MM.1S (cell line): ENCODE measurements at regions not wholly inside any gene's neighbourhood (a gene's known extent, or its start where the extent isn't known, plus 50 kb on each side); places are given as distances from the start of the nearest gene placed in this dataset.

ENCODE experiments used
- DNase-seq: peaks from one replicate; pipeline ENCODE4 v3.0.0-alpha.2; 2015
- H2AFZ ChIP-seq: fragments of 300-600 bp; sonication (generic); 2 replicates; pipeline ENCODE4 v1.6.0; 2016; ENCODE audit warnings: antibody characterized with exemption, low read length
- H3F3A ChIP-seq: fragments of 300-600 bp; sonication (generic); 2 replicates; pipeline ENCODE4 v1.6.1; 2016; ENCODE audit warnings: mild to moderate bottlenecking, antibody characterized with exemption, low read length, moderate library complexity, mixed read lengths; ENCODE audit not compliant: insufficient read depth
- H3K27ac ChIP-seq: fragments of 300-600 bp; sonication (generic); 2 replicates; pipeline ENCODE4 v1.5.1; 2016; ENCODE audit warnings: mild to moderate bottlenecking, low read length
- H3K27me3 ChIP-seq: fragments of 300-600 bp; sonication (generic); replicated peaks from 2 replicates; pipeline ENCODE4 v1.6.0; 2016; ENCODE audit warnings: low read length; ENCODE audit not compliant: insufficient read depth
- H3K36me3 ChIP-seq: fragments of 300-600 bp; sonication (generic); replicated peaks from 2 replicates; pipeline ENCODE4 v1.6.1; 2016; ENCODE audit warnings: mild to moderate bottlenecking, low read length, mixed read lengths; ENCODE audit not compliant: insufficient read depth
- H3K4me1 ChIP-seq: fragments of 300-600 bp; sonication (generic); 2 replicates; pipeline ENCODE4 v1.6.1; 2016; ENCODE audit warnings: low read length, mixed read lengths
- H3K4me2 ChIP-seq: fragments of 300-600 bp; sonication (generic); 2 replicates; pipeline ENCODE4 v1.6.0; 2016; ENCODE audit warnings: low read depth, low read length
- H3K4me3 ChIP-seq: fragments of 300-600 bp; sonication (generic); 2 replicates; pipeline ENCODE4 v1.5.1; 2016; ENCODE audit warnings: low read length, mixed read lengths
- H3K79me2 ChIP-seq: fragments of 300-600 bp; sonication (generic); 2 replicates; pipeline ENCODE4 v1.6.1; 2016; ENCODE audit warnings: mixed run types, low read length, mixed read lengths
- H3K9ac ChIP-seq: fragments of 300-600 bp; sonication (generic); 2 replicates; pipeline ENCODE4 v1.6.1; 2016; ENCODE audit warnings: low read length, mixed read lengths
- H3K9me2 ChIP-seq: fragments of 300-600 bp; sonication (generic); replicated peaks from 2 replicates; pipeline ENCODE4 v1.6.1; 2016; ENCODE audit warnings: mild to moderate bottlenecking, low read length, mixed read lengths; ENCODE audit not compliant: insufficient read depth
- H3K9me3 ChIP-seq: fragments of 300-600 bp; sonication (generic); replicated peaks from 2 replicates; pipeline ENCODE4 v1.6.1; 2016; ENCODE audit warnings: mild to moderate bottlenecking, low read length, mixed read lengths; ENCODE audit not compliant: insufficient read depth
- H4K20me1 ChIP-seq: fragments of 300-600 bp; sonication (generic); 2 replicates; pipeline ENCODE4 v1.6.1; 2016; ENCODE audit warnings: mild to moderate bottlenecking, low read length, moderate library complexity, mixed read lengths; ENCODE audit not compliant: insufficient read depth
- CTCF ChIP-seq: fragments of 300-600 bp; sonication (generic); IDR thresholded peaks from 2 replicates; pipeline ENCODE4 v1.5.1; 2016; ENCODE audit warnings: antibody characterized with exemption, low read length, mixed read lengths
- EZH2 ChIP-seq: fragments of 300-600 bp; sonication (generic); optimal IDR thresholded peaks from 2 replicates; pipeline ENCODE3; 2017; ENCODE audit warnings: low read depth, mild to moderate bottlenecking, antibody characterized with exemption, low read length, mixed read lengths
- EZH2phosphoT487 ChIP-seq: fragments of 300-600 bp; sonication (generic); IDR thresholded peaks from 2 replicates; pipeline ENCODE4 v1.6.1; 2018; ENCODE audit warnings: antibody characterized with exemption, low read length

DNA sequence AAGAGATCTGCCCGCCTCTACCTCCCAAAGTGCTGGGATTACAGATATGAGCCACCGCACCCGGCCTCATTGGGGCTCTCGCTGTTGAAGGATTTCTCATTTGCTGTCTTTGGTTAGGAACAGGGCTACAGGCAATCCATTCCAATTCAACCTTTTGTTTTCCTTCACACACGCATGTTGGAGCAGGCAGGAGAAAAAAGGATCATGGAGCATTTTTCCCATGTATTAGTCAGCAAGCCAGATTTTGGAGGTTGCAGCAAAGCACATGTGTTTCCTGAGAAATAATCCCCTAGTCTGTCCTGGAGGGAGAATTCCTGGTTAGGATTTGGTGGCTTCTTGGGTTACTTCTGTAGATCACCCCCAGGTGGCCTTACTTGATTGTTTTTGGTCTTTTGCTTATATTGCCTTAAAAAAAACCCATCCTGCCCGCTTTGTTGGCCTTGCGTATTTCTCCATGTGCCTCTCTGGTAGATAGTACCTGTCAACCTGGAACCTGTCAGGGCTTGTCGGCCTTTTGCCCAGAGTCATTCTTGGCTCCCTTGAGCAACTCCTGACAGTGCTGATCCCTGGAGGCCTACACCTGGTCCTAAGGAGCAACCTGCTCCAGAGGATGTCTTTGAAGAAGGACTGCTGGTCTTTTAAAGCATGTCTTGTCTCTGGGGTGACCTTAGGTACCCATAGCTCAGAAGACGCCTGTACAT, 82.4 kb upstream of the CLCN4 start:
- TF ChIP-seq EZH2 (no peak), EZH2phosphoT487 (no peak), CTCF (no peak)
- DNase-seq: no peak
- no peaks in the 10 kb centered on the region for H3K27me3 ChIP-seq

DNA sequence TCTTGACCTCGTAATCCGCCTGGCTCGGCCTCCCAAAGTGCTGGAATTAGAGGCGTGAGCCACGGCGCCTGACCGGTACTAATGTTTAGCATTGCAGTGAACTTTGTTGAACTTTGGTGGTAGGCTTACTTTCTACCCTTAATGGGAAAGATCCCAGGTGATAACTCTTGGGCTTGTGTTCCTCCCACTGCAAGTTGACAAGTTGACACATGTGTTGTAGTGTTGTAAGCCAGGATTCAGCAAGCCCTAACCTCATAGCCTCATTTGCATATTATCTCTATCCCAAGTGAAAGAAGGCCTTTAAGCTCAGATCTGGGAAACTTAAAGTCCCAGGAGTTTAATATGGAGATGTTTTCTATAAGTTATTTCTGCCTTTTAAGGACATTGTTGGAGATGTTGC, 80.0 kb upstream of the CLCN4 start:
- Histone ChIP-seq H3K9me2 (no peaks in the 10 kb centered on the region), H3K4me1 (no peaks in the 10 kb centered on the region), H4K20me1 (no peaks in the 10 kb centered on the region), H3K27ac (no peak overlapping the region), H3K79me2 (peaks cover 10% of the 10 kb centered on the region; the same call in 1 of the 2 replicates), H3K4me2 (no peak overlapping the region), H3K9ac (no peak overlapping the region), H3K9me3 (no peaks in the 10 kb centered on the region), H3K36me3 (no peaks in the 10 kb centered on the region), H3K4me3 (no peak overlapping the region), H3F3A (no peaks in the 10 kb centered on the region), H3K27me3 (no peaks in the 10 kb centered on the region), H2AFZ (no peak overlapping the region)
- DNase-seq: no peak
- TF ChIP-seq EZH2phosphoT487: no peak
- TF ChIP-seq EZH2: no peak
- no peak for TF ChIP-seq CTCF

More for the DNA sequence above, 82.4 kb upstream of the CLCN4 start:
- Histone ChIP-seq H3K9me3 (no peaks in the 10 kb centered on the region), H3K36me3 (no peaks in the 10 kb centered on the region), H3K9ac (no peak overlapping the region), H3K4me2 (no peak overlapping the region), H3K4me1 (no peaks in the 10 kb centered on the region), H3F3A (no peaks in the 10 kb centered on the region), H3K9me2 (no peaks in the 10 kb centered on the region), H2AFZ (no peak overlapping the region), H3K27ac (no peak overlapping the region), H4K20me1 (no peaks in the 10 kb centered on the region), H3K4me3 (no peak overlapping the region), H3K79me2 (peaks cover 10% of the 10 kb centered on the region; the same call in 1 of the 2 replicates)

- Histone ChIP-seq H3K79me2 (peaks cover 10% of the 10 kb centered on the region; the same call in 1 of the 2 replicates), H2AFZ (no peak overlapping the region), H3K4me2 (no peak overlapping the region), H3K27ac (no peak overlapping the region), H3K4me3 (no peak overlapping the region), H3K4me1 (peaks cover 5% of the 10 kb centered on the region), H3K9ac (no peak overlapping the region), H4K20me1 (no peaks in the 10 kb centered on the region), H3K36me3 (no peaks in the 10 kb centered on the region), H3K9me2 (no peaks in the 10 kb centered on the region), H3K9me3 (no peaks in the 10 kb centered on the region), H3K27me3 (no peaks in the 10 kb centered on the region), H3F3A (peaks cover 7% of the 10 kb centered on the region)
- DNase-seq: no peak
- TF ChIP-seq EZH2phosphoT487 (no peak), CTCF (no peak), EZH2 (no peak)
Observed at GRCh38 chrX:10077425-10078188, 79.2 kb upstream of the CLCN4 start.
